ENCODE measurements at regions not wholly inside any gene's neighbourhood (a gene's known extent, or its start where the extent isn't known, plus 50 kb on each side); places are given as distances from the start of the nearest gene placed in this dataset.

DNA sequence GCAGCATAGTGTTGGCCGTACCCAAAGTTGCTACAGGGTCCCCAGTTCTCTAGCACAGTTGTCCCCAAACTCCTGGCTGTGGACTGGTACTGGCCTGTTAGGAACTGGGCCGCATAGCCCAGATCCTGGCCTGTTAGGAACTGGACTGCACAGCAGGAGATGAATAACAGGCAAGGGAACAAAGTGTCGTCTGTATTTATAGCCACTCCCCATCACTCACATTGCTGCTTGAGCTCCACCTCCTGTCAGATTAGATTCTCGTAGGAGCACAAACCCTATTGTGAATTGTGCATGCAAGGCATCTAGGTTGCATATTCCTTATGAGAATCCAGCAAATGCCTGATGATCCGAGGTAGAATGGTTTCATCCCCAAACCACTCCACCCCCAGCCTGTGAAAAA, 604.0 kb upstream of the LMCD1 start:
- H3K9ac ChIP-seq (ENCODE audit: low read depth in 2 of 2, low read length in 2 of 2), result no peak overlapping the region
- H3K36me3 ChIP-seq, result no peaks in the 10 kb centered on the region
- TF ChIP-seq, protein P1, sequence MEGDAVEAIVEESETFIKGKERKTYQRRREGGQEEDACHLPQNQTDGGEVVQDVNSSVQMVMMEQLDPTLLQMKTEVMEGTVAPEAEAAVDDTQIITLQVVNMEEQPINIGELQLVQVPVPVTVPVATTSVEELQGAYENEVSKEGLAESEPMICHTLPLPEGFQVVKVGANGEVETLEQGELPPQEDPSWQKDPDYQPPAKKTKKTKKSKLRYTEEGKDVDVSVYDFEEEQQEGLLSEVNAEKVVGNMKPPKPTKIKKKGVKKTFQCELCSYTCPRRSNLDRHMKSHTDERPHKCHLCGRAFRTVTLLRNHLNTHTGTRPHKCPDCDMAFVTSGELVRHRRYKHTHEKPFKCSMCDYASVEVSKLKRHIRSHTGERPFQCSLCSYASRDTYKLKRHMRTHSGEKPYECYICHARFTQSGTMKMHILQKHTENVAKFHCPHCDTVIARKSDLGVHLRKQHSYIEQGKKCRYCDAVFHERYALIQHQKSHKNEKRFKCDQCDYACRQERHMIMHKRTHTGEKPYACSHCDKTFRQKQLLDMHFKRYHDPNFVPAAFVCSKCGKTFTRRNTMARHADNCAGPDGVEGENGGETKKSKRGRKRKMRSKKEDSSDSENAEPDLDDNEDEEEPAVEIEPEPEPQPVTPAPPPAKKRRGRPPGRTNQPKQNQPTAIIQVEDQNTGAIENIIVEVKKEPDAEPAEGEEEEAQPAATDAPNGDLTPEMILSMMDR (IDR thresholded peaks at IDR 0.05), result no peak
- no peaks in the 10 kb centered on the region for H3K4me1 ChIP-seq
- no peaks in the 10 kb centered on the region for H3K27me3 ChIP-seq
- no peak overlapping the region for H3K27ac ChIP-seq
- DNase-seq, result no peak
- intact Hi-C loops (cut with DNase I), result no loop called here
- no peaks in the 10 kb centered on the region for H3K9me3 ChIP-seq
- no peak overlapping the region for H3K4me3 ChIP-seq

DNA sequence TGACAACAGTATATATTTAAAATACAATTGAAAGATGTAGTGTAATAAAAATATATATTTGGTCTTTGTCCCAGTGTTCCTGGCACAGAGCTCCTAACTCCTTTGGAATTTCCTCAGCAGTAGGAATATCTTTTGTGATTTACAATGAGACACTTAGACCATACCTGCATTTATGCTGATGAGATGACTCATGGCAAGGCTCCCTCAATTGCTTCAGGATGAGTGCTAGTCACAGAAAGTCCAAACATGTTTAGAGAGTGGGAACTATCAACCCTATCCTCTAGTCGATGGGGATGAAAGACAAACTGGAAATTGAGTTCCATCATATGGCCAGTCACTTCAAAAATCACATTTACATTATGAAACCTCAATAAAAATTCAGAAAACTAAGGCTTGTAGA, 588.3 kb upstream of the LMCD1 start:
- no peaks in the 10 kb centered on the region for H3K27me3 ChIP-seq
- H3K27ac ChIP-seq, result no peak overlapping the region
- intact Hi-C loops (cut with DNase I), result no loop called here
- no peak overlapping the region for H3K4me3 ChIP-seq
- DNase-seq, result no peak
- H3K36me3 ChIP-seq, result no peaks in the 10 kb centered on the region
- no peaks in the 10 kb centered on the region for H3K9me3 ChIP-seq
- TF ChIP-seq, protein P1 (IDR thresholded peaks at IDR 0.05), result no peak
- no peaks in the 10 kb centered on the region for H3K4me1 ChIP-seq
- no peak overlapping the region for H3K9ac ChIP-seq (ENCODE audit: low read depth in 2 of 2, low read length in 2 of 2)

DNA sequence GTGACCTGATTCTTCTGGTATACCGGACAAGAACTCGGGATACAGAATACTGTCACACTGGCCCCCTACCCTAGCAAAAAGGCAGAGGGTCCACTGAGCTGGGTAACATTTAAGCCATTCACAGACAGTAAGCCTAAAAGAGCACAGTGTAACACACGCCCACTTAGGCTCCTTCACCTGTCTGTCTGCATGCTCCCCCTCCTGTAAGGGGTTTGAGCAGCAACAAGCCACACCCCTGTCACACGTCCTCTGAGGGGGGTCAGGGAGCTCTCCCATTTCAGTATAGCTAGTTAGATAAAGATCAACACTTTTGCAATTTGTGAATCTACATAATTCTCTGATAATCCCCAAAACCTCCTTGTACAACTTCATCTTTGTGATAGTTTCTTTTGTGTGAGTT, 586.3 kb upstream of the LMCD1 start:
- no peaks in the 10 kb centered on the region for H3K4me1 ChIP-seq
- no peak for DNase-seq
- TF ChIP-seq, protein P1 (IDR thresholded peaks at IDR 0.05), result no peak
- no peak overlapping the region for H3K9ac ChIP-seq (ENCODE audit: low read depth in 2 of 2, low read length in 2 of 2)
- no peak overlapping the region for H3K27ac ChIP-seq
- intact Hi-C loops (cut with DNase I), result no loop called here
- H3K36me3 ChIP-seq, result no peaks in the 10 kb centered on the region
- H3K9me3 ChIP-seq, result no peaks in the 10 kb centered on the region
- no peak overlapping the region for H3K4me3 ChIP-seq
- H3K27me3 ChIP-seq, result no peaks in the 10 kb centered on the region

DNA sequence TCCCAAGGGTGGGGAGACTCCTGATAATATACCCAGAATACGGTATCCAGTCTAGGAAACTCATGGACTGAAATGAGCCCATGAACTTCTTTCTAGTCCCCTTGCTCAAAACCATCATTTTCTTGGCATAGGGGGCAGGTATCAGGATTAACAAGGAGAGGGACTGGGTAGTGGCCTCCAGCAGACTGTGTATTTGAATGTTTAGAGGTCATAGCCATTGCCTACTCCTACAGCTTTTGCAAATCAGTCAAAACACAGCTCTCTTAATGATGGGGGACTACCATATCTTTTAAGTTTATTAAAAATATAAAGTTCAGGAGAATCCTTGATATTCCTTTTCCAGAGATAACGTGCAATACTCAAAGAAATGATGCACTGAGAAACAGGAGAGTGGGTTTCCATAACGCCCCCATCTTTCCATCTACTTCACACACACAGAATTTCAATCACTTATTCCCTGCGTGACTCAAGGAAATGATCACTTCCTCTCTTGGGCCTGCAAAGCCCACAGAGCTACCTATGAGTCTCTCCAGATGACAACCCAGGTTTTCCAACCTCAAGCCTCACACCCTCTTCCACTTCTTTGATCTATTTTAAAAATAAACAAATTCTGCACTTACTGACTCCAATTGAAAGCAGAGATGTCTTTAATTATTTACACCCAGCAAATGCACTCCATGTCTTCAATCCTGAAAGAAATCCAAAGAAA, 584.0 kb upstream of the LMCD1 start:
- Histone ChIP-seq H3K4me1 (no peaks in the 10 kb centered on the region), H3K36me3 (no peaks in the 10 kb centered on the region), H3K9me3 (no peaks in the 10 kb centered on the region), H3K27me3 (no peaks in the 10 kb centered on the region), H3K4me3 (no peak overlapping the region), H3K9ac (ENCODE audit: low read depth in 2 of 2, low read length in 2 of 2) (no peak overlapping the region), H3K27ac (no peak overlapping the region)
- TF ChIP-seq, protein P1 (IDR thresholded peaks at IDR 0.05), result no peak
- intact Hi-C loops (cut with DNase I), result no loop called here
- no peak for DNase-seq

DNA sequence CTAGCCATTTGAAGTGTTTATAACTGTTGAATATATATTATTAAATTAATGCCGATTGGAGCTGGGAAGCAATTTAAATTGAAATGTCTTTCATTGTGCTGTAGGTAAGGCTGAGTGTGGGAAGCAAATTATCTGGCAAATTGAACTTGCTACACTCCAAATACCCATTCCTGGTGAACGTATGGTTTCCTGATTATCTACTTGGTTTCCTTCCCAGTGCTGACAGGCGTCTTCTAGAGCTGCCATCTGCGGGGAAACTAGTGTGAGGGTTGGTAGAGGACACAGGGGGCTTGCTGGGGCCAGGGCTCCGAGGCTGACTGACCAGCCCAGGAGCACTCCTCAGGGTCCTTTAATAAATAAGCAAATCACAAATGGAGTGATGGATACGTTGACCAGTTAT, 581.4 kb upstream of the LMCD1 start:
- TF ChIP-seq, protein P1 (IDR thresholded peaks at IDR 0.05), result no peak
- DNase-seq, result no peak
- intact Hi-C loops (cut with DNase I), result no loop called here
- no peak overlapping the region for H3K4me3 ChIP-seq
- H3K9me3 ChIP-seq, result no peaks in the 10 kb centered on the region
- no peaks in the 10 kb centered on the region for H3K36me3 ChIP-seq
- H3K4me1 ChIP-seq, result peaks cover 5% of the 10 kb centered on the region
- no peak overlapping the region for H3K27ac ChIP-seq
- H3K27me3 ChIP-seq, result no peaks in the 10 kb centered on the region
- no peak overlapping the region for H3K9ac ChIP-seq (ENCODE audit: low read depth in 2 of 2, low read length in 2 of 2)
